GM18868 (cell line): ENCODE measurements at regions not wholly inside any gene's neighbourhood (a gene's known extent, or its start where the extent isn't known, plus 50 kb on each side); places are given as distances from the start of the nearest gene placed in this dataset.
"Not testable (repeated sequence)": the region's sequence is repeated elsewhere in the genome, so short reads cannot be mapped to it uniquely, and the experiment has no call there.

Experiments used
- ATAC-seq: cut with Tn5 transposase; IDR thresholded peaks from one replicate; pipeline ENCODE4 v1.9.1; 2021; ENCODE audit warnings: mild to moderate bottlenecking, moderate library complexity; ENCODE audit not compliant: unreplicated experiment

DNA sequence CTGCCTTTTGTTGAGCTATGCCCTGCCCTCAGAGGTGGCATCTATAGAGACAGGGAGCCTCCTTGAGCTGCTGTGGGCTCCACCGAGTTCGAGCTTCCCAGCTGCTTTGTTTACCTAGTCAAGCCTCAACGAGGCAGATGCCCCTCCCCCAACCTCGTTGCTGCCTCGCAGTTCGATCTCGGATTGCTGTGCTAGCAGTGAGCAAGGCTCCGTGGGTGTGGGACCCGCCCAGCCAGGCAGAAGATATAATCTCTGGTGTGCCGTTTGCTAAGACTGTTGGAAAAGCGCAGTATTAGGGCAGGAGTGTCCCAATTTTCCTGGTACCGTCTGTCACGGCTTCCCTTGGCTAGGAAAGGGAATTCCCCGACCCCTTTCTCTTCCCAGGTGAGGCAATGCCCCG, 88.4 kb upstream of the CDK6 start:
- no peak for ATAC-seq

DNA sequence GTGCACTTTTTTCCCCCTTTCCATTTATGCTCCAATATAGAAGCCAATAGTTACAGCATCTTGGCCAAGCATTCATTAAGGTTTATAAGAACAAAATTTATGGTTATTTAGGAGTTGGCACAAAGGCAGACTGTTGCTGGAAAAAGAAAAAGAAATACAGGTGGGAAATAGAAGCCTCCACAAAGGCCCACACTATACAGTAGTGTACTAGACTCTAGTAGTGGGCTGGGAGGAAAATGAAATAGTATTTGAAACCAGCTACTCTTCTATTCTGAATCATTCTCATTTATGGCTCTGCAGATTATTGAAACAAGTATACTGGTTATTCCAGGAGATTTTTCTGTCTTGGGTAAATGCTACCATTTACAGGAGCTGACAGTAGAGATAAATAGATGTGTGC, 80.9 kb upstream of the CDK6 start:
- ATAC-seq = no peak

DNA sequence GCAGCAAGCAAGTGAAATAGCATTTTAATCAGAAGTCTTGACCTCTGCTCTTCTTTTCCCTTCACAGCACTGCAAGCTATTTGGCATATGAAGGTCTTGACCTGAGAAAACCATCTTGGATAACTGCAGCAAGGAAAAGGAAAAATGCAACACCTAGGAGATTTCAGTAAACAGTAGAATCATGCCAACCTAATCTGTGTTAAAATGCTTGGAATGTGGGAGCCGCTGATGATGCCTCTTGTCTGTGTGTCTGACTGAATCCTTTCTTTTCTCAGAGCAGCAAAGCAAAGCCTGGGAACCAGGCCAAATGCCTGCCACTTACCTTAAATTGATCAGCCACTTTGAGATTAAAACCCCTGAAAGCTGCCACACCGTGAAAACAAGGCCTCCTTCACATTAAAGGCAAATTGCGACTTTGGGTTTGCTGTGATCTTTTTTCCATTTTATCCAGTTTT, 80.4 kb upstream of the CDK6 start:
- ATAC-seq = no peak

DNA sequence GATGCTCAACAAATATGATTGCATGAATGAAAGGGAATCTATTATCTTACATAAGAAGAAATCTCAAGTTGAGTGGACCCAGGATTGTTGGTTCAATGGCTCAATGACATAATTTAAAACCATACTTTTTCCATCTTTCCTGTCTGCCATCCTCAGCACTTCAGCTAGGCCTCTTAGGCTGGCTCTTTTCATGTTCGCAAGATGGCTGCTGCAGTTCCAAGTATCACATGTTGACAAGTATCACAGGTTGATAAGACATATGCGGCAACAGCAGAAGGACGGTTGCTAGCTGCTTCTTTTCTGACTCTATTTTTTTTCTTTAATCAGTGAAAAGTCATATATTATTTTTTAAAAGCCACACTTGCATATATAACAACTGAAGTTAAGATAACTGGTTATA, 79.0 kb upstream of the CDK6 start:
- no peak for ATAC-seq

DNA sequence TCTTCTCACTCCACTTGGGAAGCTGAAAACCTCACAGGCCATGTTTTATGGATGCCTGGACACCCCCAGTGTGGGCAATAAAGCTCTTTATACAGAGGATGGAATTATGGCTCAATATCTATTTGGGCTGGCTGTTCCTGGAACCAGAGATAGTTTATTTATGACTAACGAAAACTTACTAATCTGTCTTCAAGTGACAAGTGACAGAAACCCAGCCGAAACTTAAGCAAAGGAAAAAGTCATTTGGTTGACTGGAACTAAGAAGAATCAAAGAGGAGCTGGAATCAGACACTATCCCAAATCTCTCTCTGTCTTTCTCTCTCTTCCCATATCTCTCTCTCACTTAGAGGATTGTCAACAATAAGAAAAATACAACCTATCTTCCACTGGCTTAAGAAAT, 78.3 kb upstream of the CDK6 start:
- no peak for ATAC-seq

DNA sequence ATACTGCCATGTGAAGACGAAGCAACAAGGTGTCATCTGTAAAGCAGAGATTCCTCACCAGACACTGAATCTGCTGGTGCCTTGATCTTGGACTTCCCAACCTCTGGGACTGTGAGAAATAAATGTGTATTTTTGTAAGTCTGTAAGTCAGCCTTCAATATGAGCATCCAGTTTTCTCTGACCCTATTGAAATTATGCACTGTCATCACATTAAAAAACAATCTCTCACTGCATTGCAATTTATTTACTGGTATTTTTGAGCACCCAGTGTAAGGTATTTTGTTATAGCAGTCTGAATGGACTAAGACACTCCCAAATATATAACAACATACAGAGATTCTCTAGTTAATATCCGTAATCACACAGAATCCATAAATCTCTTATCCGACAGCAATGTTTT, 77.5 kb upstream of the CDK6 start:
- ATAC-seq = no peak

DNA sequence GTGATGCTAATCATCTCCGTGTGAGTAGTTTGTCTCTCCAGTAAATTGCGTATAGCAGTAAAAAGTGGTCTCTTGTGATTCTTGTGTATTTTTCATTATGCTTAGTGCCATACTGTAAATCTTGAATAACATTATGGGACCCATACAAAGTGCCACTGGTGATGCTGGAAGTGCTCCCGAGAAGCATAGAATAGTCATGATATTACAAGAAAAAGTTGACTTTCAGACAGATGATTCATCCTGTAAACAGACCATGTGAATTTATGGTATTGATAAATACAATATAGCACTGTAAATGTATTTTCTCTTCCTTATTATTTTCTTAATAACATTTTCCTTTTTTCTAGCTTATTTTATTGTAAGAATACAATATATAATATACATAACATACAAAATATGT, 74.6 kb upstream of the CDK6 start:
- ATAC-seq = no peak

DNA sequence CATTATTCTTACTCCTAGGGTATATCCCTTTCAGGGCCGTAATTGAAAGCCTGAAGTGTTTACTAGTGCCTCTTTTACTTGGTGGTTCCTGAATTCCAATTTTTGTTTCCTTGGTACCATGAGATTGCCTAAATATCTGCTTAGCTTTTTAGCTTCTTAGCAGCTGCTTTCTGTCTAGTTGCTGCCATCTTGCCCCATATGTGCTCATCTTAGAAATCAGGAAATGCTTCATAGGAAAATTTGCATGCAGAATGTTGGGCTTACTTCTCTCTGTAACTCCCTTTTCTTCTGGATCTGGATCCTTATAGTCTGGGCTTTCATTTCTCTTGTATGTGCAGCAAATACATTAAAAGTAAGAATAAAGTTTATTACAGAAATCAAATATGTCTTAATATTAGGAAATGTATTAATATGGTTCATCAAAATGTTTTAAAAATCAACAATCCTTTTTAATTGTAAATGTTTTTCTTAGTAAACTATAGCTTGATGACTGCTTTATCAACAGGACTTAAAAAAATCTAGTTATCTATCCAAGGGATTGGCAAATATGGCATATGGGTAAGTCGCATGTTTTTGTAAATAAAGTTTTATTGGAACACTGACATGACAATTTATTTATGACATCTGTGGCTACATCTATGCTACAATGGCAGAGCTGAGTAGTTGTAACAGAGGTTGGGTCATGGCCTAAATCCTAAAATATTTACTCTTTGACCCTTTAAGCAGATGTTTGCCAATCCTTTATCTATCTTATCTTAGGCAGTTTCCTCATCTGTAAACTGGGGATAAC, 73.5 kb upstream of the CDK6 start:
- ATAC-seq = no peak

DNA sequence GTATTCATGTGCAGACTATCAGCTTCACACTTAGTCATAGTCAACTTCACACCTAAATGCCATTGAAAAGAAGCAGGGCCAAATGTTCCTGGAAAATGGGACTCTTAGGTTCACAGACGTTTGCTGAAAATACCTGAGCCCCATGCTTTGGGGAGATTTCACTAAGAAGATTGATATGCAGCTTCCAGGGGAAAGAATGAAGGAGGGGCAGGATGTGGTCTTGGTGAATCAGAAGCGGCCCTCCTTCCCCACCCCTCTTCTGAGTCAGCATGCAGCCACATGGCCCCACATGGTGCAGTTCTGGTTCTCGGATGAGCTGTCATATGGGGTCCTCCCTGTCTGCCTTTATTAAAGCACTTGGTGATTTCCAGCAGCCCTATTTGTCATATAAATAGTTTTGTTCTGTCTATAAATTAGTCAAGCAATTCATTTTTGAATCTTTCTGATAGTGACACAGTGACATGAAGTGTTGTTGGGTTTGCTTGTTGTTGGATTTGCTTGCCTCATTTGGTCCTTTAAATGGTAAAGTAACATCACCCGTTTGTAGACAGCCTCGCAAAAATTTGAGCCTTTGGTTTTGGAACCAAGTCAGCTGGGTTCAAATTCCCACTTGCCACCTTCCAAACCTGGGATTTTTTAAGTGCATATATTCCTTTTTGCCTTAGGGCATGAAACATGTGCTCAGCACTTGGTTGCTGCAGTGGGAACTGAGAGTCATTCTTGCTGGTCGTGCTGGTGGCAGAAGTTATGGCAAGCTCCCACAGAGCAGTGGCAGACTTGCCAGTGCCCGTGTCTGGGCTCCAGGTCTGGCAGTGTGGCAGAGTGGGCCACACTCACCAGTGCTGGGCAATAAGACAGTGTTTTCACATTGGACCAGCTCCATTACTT, 68.1 kb upstream of the CDK6 start:
- peak; percentile 98 for ATAC-seq

DNA sequence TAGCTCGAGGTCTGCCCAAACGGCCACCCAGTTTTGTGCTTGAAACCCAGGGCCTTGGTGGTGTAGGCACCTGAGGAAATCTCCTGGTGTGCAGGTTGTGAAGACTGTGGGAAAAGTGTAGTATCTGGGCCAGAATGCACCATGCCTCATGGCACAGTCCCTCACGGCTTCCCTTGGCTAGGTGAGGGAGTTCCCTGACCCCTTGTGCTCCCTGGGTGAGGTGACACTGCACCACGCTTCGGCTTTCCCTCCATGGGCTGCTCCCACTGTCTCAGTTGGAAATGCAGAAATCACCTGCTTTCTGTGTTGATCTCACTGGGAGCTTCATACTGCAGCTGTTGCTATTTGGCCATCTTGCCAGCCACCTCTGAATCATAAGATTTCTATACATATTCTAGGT, 62.4 kb upstream of the CDK6 start:
- ATAC-seq = no peak

DNA sequence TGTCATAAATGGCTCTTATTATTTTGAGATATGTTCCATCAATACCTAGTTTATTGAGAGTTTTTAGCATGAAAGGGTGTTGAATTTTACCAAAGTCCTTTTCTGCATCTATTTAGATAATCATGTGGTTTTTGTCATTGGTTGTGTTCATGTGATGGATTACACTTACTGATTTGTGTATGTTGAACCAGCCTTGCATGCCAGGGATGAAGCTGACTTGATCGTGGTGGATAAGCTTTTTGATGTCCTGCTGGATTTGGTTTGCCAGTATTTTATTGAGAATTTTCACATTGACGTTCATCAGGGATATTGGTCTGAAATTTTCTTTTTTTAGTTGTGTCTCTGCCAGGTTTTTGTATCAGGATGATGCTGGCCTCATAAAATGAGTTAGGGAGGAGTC, 58.5 kb upstream of the CDK6 start:
- not testable (repeated sequence) for ATAC-seq

DNA sequence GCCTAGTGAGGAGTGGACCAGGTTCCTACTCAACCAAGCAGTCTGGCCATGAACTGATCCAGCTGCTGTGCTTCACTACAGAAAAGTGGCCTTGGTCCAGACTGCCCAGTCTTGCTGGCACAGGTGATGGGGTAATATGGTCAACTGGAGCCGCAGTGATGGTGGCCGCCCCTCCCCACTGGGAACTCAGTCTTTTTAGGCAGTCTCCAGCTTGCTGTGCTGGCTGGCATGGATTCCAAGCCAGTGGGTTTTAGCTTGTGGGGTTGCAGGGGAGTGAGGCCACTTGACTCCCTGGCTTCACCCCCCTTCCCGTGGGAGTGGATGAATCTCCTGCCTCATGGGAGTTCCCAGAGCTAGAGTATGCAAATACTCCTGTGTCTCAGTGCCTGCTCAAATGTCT, 52.7 kb upstream of the CDK6 start:
- ATAC-seq = no peak
